Ovary (tissue), 7 donors: ENCODE measurements at regions not wholly inside any gene's neighbourhood (a gene's known extent, or its start where the extent isn't known, plus 50 kb on each side); places are given as distances from the start of the nearest gene placed in this dataset.

ENCODE experiments used
- DNase-seq, 5 donors: peaks; one replicate each; pipeline ENCODE4 v3.0.0-alpha.2; 2019 to 2020
- H3K27ac ChIP-seq, 2 donors: fragments of 200-600 bp; one replicate each; pipeline versions ENCODE4 v1.5.1 to v1.8.0; 2019 to 2022
- H3K27me3 ChIP-seq: fragments of 200-600 bp; one replicate; pipeline ENCODE4 v1.8.0; 2022
- H3K36me3 ChIP-seq: fragments of 200-600 bp; sonication (generic); one replicate; pipeline ENCODE4 v1.5.1; 2019
- H3K4me1 ChIP-seq: one replicate; pipeline ENCODE4 v1.8.1; 2013; ENCODE audit warnings: mild to moderate bottlenecking, moderate library complexity; ENCODE audit not compliant: insufficient read depth
- H3K4me3 ChIP-seq: fragments of 200-600 bp; sonication (generic); one replicate; pipeline ENCODE4 v1.5.1; 2017
- H3K9me3 ChIP-seq, 2 donors: fragments of 200-600 bp in 1 of 2; sonication (generic) in 1 of 2; one replicate each; pipeline versions ENCODE4 v1.5.1 to v1.8.1; 2013 to 2019; ENCODE audit warnings: mild to moderate bottlenecking in 1 of 2, moderate library complexity in 1 of 2
- EP300 ChIP-seq: sonication (generic); formaldehyde crosslinking; IDR thresholded peaks from one replicate; pipeline ENCODE4 v1.6.1; 2017; ENCODE audit warnings: antibody characterized with exemption
- POLR2A ChIP-seq: fragments of 450-650 bp; IDR thresholded peaks from one replicate; pipeline ENCODE4 v1.6.1; 2017; ENCODE audit warnings: antibody characterized with exemption, mild to moderate bottlenecking, moderate library complexity
- WGBS, 3 donors: extraction: QIAGEN DNeasy Blood & Tissue Kit in 1 of 3; methylation state at CpG; one replicate each; pipeline versions ENCODE4 v1.1.5 to v1.1.7; 2013 to 2017; 5-methylcytosine and 5-hydroxymethylcytosine counted together
- intact Hi-C, 4 donors: fragments of 100-400 bp; cut with DNase I; formaldehyde crosslinking; loops; one replicate each; pipeline versions ENCODE4 v1.11.0 to v1.15.1; 2022 to 2023
- TF ChIP-seq, protein P1 (sequence below), 3 donors: fragments of 450-650 bp in 2 of 3; fragments of 200-600 bp in 1 of 3; IDR thresholded peaks; one replicate each; pipeline versions ENCODE4 v1.5.1 to v1.8.0; 2016 to 2022; ENCODE audit warnings: antibody characterized with exemption in 3 of 3, mild to moderate bottlenecking in 1 of 3
- donor health status: DM: no; HTN: no; CAD: no; lungs with moderate emphysema.
- donor health status: DM: no; HTN: no; CAD: no.
- donor health status: Bipolar disorder and iron deficiency.
- donor health status: DM: no; HTN: no; CAD: no.
- donor health status: DM: yes; HTN: yes; CAD: no.

DNA sequence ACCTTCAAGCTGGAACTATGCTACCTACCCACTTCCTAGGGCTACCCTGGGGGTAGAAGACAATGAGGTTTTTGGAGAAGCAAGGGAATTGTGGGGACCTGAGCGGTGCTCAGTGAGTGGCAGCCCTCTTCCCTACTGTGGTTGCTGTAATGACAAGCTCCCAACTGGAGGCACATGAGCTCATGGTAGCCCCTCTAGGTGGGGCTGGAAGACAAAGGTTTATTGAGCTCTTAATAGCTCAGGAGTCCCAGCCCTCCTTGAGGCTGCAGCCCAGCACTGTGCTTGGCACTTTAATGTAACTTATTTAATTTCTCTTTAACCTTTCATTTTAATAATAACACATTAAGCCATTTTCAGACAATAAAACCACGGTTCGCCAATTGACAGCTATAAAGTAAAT is 528.9 kb downstream of the OMA1 start:
- H3K27ac ChIP-seq: no peak overlapping the region
- no peaks in the 10 kb centered on the region for H3K4me1 ChIP-seq
- H3K4me3 ChIP-seq: no peak overlapping the region
- 91 to 92% (median 91%) methylated on average over 3 of the region's 3 CpGs for WGBS, 3 donors
- no peak for TF ChIP-seq POLR2A
- TF ChIP-seq, protein P1, sequence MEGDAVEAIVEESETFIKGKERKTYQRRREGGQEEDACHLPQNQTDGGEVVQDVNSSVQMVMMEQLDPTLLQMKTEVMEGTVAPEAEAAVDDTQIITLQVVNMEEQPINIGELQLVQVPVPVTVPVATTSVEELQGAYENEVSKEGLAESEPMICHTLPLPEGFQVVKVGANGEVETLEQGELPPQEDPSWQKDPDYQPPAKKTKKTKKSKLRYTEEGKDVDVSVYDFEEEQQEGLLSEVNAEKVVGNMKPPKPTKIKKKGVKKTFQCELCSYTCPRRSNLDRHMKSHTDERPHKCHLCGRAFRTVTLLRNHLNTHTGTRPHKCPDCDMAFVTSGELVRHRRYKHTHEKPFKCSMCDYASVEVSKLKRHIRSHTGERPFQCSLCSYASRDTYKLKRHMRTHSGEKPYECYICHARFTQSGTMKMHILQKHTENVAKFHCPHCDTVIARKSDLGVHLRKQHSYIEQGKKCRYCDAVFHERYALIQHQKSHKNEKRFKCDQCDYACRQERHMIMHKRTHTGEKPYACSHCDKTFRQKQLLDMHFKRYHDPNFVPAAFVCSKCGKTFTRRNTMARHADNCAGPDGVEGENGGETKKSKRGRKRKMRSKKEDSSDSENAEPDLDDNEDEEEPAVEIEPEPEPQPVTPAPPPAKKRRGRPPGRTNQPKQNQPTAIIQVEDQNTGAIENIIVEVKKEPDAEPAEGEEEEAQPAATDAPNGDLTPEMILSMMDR (IDR thresholded peaks at IDR 0.05): no peak
- TF ChIP-seq EP300: no peak
- DNase-seq: no peak
- H3K9me3 ChIP-seq: no peaks in the 10 kb centered on the region
- H3K36me3 ChIP-seq: no peaks in the 10 kb centered on the region
- H3K27me3 ChIP-seq: no peaks in the 10 kb centered on the region
- intact Hi-C loops: no loop called here

DNA sequence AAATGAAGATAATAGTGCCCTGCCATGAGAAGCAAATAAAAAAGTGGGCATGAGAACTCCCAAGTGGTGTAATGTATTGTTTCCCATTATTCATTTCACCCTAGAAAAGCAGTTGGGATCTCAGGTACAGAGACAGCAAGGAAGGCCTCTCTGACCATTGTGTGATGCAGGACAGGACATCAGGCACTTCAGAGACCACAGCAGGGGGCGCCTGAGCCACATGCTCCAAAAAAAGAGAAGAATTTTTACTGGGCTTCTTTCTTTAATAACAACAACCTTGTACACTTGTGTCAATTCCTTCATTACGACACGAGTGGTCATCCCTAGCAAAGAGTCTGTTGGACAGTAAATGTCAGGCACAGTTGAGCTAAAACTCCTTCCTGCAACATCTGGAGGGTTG is 533.3 kb downstream of the OMA1 start:
- no peaks in the 10 kb centered on the region for H3K36me3 ChIP-seq
- intact Hi-C loops: no loop called here
- H3K27ac ChIP-seq: no peak overlapping the region
- TF ChIP-seq, protein P1 (IDR thresholded peaks at IDR 0.05): no peak
- TF ChIP-seq EP300 (no peak), POLR2A (no peak)
- 60 to 76% (median 62%) methylated on average over 3 of the region's 3 CpGs for WGBS, 3 donors
- H3K27me3 ChIP-seq: no peaks in the 10 kb centered on the region
- no peaks in the 10 kb centered on the region for H3K9me3 ChIP-seq
- no peak for DNase-seq
- H3K4me1 ChIP-seq: no peaks in the 10 kb centered on the region
- no peak overlapping the region for H3K4me3 ChIP-seq

DNA sequence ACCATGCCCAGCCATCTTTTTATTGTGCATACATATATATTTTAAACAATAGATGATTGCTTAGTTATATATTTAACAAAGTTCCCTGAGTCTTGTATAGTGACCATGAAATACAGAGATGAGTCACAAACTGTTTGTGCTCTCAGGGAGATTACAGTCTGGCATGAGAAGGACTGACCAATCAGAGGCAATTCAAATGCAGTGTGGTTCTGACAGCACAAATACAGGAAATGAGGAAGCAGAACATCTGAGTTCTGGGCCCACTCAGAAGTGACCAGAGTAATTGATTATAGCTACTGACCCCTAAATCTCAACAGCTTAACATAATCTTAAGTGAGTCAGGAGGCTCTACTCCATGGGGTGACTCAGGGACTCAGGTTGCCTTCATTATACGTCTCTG is 534.5 kb downstream of the OMA1 start:
- H3K4me1 ChIP-seq: no peaks in the 10 kb centered on the region
- H3K36me3 ChIP-seq: no peaks in the 10 kb centered on the region
- H3K27ac ChIP-seq: no peak overlapping the region
- TF ChIP-seq, protein P1 (IDR thresholded peaks at IDR 0.05): no peak
- TF ChIP-seq EP300 (no peak), POLR2A (no peak)
- WGBS, 3 donors: 81 to 94% (median 86%) methylated on average over 1 of the region's 1 CpG
- no peak for DNase-seq
- no peaks in the 10 kb centered on the region for H3K9me3 ChIP-seq
- H3K27me3 ChIP-seq: no peaks in the 10 kb centered on the region
- H3K4me3 ChIP-seq: no peak overlapping the region
- intact Hi-C loops: no loop called here

DNA sequence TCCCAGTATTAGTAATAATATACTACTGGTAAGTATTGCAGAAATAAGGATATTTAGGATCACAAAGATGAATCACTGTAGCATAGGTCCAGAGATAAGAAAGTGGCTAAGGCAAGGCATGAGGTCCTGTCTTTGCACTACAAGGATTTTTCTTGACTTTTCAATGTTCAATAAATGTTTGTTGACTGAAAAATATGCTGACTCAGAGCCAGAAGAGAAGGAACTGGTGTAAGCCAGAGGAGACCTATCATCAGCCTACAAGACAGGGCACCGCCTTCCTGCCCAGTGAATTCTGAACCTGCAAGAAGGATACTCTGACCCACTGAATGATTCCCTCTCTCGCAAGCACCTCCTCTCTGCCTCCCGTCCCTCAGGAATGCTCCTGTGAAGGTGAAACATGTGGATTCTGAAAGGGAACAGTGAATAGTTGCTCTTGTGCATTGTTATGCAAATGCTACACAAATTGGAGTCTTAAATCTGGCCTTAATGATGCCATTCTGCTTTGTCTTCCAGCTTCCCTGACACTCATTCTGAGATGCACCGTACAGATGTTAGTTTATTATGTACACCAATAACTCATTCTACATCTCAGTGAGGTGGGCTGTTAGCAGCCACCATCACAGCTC is 540.0 kb downstream of the OMA1 start:
- Histone ChIP-seq H3K27me3 (no peaks in the 10 kb centered on the region), H3K4me3 (no peak overlapping the region), H3K4me1 (no peaks in the 10 kb centered on the region), H3K9me3 (no peaks in the 10 kb centered on the region), H3K36me3 (no peaks in the 10 kb centered on the region), H3K27ac (no peak overlapping the region)
- no peak for TF ChIP-seq POLR2A
- TF ChIP-seq, protein P1 (IDR thresholded peaks at IDR 0.05): no peak
- no peak for TF ChIP-seq EP300
- DNase-seq: no peak
- WGBS, 3 donors: 58 to 59% (median 59%) methylated on average over 4 of the region's 4 CpGs
- intact Hi-C loops: no loop called here
